Fibroblast of skin of abdomen (primary cell): ENCODE measurements at regions not wholly inside any gene's neighbourhood (a gene's known extent, or its start where the extent isn't known, plus 50 kb on each side); places are given as distances from the start of the nearest gene placed in this dataset.
"Not testable (repeated sequence)": the region's sequence is repeated elsewhere in the genome, so short reads cannot be mapped to it uniquely, and the experiment has no call there.

Source experiments
- DNase-seq: peaks from one replicate; pipeline ENCODE4 v3.0.0-alpha.2; 2013

DNA sequence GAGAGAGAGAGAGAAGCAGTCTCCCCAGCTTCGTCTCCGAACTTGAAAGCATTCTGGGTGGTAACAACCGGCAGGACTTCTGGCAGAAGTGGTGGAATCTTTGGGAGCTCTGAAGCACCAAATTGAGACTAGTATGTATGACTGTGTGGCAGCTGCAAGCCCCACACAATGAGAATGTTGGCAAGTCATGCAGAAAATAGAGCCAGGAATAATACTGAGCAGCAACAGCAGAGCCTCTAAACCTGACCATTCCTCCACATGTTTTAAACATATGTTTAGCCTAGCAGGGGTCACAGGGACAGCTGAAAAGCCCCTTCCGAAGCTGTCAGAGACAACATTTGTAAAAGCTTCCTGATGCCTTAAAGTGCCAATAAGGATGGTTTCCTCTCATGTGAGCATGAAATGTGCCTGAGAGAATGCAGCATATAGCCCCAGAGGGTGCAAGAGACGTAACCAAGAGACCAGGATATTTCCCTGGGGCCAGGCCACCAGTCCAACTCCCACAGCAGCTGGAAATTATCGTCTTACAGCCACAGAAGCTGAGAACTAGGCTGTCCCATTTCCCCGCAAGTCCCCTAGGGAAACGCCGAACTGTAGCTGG is 178.6 kb upstream of the CCDC54 start:
- peak; percentile 67 for DNase-seq

DNA sequence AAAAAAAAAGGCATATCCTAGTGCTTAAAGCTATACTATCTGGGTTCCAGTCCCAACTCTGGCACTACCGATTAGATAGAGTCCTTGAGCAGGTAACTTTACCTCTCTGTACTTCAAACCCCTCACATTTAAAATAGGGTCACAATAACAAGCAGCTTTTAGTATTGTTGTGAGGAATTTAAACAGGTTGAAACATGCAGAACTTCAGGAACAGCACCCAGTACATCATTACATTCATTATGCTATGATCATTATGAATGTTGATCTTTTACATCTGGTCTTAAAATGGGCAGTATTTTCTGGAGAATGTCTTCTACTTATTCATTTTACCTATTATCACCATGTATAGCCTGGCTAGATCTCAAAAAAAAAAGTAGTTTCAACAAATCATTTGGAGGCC is 176.1 kb upstream of the CCDC54 start:
- no peak for DNase-seq

DNA sequence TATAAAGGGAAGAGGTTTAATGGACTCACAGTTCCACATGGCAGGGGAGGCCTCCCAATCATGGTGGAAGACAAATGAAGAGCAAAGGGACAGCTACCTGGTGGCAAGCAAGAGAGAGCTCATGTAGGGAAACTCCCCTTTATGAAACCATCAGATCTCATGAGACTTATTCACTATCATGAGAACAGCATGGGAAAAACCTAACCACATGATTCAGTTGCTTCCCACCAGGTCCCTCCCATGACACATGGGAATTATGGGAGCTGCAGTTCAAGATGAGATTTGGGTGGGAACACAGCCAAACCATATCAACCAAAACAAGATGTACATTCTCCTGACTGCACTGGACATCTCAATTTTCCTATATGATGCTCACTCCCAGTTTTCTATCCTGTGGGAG is 174.4 kb upstream of the CCDC54 start:
- not testable (repeated sequence) for DNase-seq

DNA sequence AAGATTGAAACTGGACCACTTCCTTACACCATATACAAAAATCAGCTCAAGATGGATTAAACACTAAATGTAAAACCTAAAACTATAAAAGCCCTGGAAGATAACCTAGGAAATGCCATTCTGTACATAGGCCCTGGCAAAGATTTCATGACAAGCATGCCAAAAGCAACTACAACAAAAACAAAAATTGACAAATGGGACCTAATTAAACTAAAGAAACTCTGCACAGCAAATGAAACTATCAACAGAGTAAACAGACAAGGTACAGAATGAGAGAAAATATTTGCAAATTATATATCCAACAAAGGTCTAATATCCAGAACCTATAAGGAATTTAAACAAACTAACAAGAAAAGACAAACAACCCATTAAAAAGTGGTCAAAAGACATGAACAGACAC is 173.1 kb upstream of the CCDC54 start:
- no peak for DNase-seq

DNA sequence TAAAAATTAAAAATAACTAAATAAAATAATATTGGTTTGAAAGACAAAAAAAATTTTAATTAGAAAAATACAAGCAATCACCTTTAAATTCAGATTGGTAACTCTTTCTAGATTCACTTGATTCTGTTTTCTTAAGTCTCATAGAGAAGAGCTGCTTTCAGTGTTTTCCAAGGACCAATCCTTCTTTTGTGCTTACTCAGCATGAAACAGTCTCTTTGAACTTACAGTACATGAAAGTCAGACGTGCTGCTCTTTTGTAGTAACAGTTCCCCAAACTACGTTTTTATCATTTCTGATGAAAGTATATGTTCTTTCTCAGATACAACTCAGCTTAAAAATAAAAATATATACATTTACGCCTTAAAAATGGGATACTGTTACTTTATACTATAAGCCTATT is 171.9 kb upstream of the CCDC54 start:
- DNase-seq: no peak

DNA sequence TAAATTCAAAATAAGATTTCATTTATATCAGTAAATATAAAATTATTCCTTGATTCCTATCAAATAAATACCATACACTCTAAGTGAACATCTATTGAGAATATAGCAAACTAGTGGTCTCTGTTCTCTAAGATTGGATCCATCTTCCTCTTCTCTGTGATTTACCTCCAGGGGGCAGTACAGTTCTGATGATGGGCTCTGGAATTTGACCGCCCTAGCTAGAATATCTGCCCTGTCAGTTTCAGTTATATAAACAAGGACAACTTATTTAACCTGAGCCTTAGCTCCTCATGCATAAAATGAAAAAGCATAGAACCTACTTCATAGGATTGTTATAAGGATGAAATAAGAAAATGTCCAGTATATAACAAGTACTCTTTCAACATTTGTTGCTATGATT is 171.1 kb upstream of the CCDC54 start:
- peak; percentile 42 for DNase-seq

DNA sequence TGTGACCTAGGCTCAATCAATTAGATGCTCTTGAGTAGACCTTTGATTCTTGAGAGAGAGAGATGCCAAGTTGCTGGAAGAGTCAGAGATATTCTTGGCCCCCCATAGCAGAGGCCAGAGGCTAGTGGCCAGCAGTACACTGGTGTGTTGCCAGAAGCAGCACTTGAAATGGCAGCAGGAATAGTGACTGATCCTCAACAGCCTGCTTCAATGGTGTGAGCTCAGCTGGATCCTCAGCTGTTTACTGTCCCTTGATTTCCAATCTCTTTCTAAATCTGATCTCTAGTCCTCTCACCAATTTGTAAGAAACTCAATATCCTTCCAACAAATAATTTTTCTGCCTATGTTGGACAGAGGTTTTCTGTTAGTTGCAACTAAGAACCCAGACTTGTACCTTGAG is 170.3 kb upstream of the CCDC54 start:
- DNase-seq: no peak

DNA sequence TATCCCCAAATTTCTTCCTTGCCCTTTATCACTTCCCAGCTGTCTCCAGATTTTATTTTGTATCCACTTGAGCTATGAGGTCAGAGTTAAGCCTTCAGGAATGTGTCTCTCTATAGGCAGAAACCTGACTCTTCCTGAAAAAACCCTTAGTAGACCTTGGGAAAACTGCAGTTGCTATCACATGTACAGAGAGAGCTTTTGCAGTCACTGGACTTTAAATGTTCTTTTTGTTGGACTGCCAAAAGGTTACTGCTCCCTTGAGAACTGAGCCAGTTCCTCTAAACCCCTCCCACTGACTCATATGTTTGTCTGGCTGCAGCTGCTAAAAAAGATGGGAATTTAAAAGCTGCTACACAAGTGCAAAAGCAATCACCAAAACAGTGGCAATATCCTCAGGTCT is 169.1 kb upstream of the CCDC54 start:
- peak; percentile 94 for DNase-seq

DNA sequence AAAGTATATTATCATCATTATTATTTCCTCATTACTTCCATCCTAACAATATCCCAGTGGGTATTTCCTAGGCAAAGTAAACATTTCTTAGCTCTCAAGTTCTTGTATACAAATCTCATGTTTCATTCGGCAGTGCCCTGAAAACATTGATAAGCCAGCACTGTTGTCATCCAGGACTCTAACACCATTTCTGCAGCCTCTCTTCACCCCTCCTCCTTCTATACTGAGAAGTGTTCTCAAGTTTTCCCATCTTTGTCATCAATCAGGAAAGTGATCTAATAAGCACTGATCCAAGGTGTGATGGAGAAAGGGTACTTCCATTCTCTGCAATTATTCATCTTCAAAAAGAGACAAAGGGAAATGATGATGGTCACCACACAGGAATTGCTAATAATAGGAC is 168.4 kb upstream of the CCDC54 start:
- DNase-seq: no peak

DNA sequence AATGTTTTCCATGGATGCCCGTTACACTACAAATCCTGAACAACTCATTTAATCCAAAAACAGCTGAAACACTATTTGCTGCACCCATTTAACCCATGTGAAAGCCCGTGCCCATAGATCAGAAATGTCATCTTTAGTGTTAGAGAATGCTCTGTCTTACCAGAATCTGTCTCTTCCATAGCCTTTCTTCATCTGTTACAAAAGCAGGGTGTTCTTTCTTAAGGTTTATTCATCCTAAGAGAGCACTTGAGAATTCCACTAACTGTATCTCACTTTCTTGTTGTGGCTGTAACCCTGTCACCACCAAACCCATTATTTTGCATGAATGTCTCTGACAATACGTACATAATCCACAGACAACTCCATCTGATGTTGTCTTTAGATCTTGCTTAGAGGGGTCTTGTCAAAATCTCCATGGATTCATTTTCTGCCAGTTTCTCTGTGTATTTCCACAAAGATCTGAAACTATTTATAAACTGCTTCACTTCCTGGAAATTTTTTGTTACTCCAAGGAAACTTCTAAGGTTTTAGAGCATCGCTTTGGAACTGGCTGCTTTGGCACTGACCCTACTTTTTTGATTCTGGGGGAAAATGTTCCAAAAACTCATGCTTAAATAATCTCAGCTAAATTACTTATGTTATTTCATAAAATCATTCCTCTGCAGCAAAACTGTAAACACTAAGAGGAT is 167.8 kb upstream of the CCDC54 start:
- DNase-seq: no peak

DNA sequence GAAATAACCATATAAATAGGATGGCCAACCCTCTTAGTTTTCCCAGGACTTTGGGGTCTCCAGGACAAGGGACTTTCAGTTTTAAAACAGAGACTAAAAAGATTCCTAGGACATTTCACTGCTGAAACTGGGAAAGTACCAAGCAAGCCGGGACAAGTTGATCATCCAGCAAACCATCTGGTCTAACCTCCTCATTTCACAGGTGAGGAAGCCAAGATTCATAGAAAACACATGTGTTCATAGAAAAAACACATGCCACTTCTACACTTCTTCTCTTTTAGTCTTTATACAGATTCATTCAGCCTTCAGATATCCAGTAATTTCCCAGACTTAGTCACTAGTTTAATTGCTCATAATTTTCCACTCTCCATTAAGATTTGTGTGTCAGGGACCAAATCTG is 165.6 kb upstream of the CCDC54 start:
- DNase-seq: no peak

DNA sequence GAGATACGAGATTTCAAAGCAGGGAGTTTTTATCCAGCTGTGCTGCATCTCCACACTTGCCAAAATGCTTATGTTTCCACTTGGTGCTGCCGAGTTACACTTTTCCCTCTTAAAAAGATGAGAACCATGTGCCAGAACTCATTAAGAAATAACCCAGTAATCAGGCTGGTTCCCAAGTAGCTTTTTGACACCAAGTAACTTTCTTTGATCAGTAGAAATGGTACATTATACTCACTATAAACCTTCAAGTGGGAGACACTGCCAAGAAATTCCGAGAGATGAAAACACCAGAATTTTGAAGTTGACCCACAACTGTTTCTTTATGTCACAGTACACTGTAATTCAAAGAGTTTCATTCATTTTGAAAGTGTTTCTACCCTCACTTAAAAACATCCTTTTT is 164.6 kb upstream of the CCDC54 start:
- DNase-seq: no peak

DNA sequence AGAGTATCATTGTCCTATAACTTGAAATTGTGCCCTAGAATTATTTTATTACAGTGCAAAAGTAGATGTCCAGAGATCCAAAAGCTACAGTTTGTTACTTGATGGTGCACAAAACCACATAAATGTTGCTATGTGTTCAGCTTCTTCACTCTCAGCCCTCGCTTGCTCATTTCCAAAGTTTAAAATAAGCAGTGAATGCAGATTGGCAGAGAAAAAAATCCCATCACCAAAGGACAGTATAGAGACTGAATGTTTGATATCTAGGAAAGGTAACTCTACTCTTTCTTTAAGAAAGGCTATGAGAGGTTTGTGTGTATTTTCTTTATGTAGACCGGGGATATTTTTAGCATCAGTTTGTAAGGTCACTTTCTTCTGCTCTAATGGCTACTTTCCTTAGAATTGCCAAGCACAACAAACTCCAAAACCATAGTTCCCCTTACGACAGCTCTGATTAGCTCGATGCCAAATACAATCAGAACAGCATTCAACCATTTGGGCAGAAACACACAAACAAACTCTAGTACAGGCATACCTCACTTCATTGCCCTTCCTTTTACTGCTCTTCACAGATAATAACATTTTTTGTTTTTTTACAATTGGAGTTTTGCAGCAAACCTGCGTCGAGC is 164.1 kb upstream of the CCDC54 start:
- DNase-seq: no peak

DNA sequence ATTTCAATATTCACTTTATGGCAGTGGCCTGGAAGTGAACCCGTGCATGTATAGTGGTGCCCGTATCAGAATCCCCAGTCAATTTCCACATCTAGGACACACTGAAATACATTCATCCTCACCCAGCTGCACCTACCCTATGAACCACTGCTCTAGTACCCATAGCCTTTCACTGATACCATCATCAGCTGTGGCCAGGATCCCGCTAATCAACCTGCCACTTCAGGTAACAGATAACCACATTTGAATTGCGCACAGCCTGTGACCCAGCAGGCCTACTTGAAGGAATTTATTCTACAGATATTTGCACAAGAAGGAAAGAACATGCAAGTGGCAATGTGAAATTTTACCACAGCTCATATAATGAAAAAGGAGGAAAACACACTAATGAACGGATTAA is 161.0 kb upstream of the CCDC54 start:
- no peak for DNase-seq

DNA sequence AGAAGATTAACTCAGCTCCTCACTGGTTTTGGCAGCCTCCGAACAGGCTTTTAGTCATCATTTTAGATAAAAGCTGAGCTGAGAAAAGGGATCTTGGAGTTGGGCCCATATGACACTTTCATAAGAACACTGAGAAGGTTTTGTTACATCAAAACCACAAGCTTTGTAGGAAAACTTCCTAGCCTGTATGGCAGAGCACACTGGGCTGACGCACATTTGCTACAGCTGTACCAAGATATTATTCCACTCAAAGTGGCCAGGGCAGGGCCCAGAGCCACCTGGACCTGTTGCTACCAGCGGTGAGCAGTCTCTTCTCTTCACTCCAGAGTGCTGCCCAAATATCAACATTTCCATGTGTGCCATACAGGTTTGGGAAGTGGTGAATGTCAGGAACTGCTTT is 160.5 kb upstream of the CCDC54 start:
- DNase-seq: peak; percentile 81

DNA sequence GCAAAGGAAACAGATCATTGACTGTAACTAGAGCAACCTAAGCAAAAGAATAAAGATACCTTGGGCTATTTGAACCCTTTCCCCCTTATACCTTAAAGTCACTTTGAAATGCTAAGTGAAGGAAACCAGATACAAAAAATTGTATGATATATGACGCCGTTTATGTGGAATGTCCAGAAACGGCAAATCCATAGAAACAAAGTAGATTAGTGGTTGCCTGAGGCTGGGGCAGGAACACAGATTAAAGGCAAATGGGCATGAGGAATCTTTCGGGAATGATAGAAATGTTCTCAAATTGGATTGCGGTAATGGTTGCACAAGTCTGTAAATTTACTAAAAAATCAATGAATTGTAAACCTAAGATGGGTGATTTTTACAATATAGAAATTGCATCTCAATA is 160.1 kb upstream of the CCDC54 start:
- DNase-seq: peak; percentile 88

DNA sequence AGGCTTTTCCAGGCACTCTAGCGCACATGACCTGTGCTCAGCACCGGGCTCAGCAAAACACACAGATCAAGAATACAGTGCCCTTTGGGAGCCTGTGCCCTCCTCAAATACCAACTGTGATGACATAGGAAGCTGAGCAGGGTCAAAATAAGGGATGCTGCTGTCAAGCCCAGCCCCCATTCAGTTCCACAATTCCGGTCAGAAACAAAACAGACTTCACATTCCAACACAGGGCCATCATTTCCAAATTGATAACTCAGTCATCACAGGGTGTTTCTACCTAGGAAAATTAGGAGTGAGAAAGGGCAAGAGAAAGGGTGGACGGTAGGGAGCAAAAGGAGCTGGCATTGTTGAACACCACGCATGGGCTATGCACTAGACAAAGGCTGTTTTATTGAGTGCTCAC is 158.4 kb upstream of the CCDC54 start:
- DNase-seq: no peak

DNA sequence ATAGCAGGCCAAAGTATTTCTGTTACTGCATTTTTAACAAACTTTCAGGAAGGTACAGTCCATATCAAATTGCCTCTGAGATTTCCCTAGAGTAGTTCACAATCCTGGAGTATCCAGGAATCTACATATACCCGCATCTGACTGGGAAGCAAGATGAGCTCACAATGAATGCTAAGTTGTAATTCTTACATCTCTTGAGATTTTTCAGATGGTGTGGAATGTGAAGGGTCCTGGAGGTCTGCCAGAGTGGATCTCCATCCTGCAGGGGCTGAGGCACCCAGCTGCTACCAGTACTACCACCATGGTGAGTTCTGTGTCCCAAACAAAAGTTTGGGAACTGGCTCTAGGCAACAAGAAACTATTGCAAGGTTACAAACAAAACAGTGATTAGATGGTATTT is 156.7 kb upstream of the CCDC54 start:
- DNase-seq: no peak

DNA sequence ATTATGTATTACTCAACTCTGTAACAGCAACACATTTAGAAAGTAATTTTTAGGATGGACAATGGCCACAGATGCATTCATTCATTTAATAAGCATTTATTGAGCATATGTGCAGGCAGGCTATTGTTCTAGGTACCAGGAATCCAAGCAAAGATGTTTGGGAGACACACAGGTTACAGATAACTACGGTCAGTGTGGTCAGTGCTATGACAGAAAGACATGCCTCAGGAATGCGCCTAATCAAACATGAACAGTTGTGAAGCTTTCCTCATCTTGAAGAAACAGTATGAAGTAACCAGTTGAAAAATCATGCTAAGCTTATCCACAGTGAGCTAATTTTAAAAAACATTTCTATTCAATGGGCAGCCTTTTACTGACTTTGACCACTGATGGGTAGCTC is 155.4 kb upstream of the CCDC54 start:
- DNase-seq: no peak

DNA sequence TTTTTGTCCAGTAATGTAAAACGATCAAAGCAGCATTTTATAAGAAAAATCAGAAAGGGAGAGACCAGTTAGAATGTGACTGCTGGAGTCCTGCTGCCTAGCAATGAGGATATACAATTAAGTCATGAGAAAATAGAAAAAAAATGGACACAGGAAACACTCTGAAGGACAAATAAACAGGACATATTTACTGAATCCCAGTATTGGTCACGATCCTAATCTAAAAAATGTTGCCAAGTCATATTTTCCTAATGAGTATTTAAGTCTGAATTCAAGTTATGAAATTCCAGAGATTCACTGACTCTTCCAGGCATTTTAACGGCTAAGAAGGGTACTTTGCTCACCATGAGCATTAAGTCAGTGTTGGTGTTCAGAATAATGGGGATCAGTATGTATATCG is 154.3 kb upstream of the CCDC54 start:
- DNase-seq: peak; percentile 51

DNA sequence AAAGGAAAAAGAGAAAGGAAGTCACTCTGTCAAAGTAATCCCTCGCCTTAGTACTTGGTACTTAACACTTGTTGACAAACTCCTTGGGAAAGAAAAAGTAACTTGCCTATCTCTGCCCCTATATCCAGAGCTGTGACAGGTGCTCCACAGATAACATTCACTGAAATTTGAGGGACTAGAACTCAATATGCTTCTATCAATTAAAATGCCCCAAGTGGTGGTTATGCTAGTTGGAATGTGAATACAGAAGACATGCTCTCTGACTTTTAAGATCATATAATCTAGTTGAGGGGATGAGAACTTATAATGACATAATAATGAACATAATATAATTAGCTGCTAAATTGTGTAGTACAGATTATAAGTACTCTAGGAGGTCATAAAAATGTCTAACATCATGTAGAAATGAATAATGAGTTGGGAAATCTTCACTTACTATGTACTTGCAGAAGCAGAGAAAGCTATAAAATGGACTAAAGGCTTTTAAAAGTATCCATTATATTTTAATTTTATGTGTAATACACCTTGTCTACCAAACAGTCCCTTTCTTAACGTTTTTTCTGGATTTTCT is 153.1 kb upstream of the CCDC54 start:
- no peak for DNase-seq

DNA sequence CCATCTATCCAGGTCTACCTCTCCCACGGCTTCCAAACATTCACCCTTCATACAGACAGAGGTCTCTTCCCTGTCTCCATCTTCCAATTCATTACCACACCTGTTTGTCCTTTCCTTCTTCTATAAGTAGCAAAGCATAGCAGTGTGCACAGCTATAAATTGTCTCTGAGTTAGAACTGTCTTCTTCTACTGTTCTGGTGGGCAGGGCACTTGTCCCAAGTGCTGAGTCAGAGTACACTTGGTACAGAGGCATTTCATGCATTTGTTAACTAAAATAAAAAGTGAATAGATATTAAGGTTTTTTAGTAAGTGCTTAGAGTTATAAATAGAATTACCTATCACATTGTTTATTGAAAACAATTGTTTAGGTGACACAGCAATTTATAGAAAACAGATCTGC is 150.1 kb upstream of the CCDC54 start:
- DNase-seq: no peak

DNA sequence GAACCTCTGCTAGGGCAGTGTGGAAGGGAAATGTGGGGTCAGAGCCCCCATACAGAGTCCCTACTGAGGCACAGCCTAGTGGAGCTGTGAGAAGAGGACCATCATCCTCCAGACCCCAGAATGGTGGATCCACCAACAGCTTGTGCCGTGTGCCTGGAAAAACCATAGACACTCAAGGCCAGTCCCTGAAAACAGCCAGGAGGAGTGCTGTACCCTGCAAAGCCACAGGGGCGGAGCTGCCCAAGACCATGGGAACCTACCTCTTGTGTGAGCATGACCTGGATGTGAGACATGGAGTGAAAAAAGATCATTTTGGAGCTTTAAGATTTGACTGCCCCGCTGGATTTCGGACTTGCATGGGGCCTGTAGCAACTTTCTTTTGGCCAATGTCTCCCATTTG is 143.4 kb upstream of the CCDC54 start:
- DNase-seq: not testable (repeated sequence)
